Ishikawa (cell line): ENCODE measurements at regions not wholly inside any gene's neighbourhood (a gene's known extent, or its start where the extent isn't known, plus 50 kb on each side); places are given as distances from the start of the nearest gene placed in this dataset.

ENCODE experiments used
- EP300 ChIP-seq: IDR thresholded peaks from 2 replicates; pipeline ENCODE4 v1.6.1; 2012; ENCODE audit warnings: borderline replicate concordance
- FOXM1 ChIP-seq: IDR thresholded peaks from 2 replicates; pipeline ENCODE4 v1.6.1; 2012; ENCODE audit warnings: low read depth, borderline replicate concordance
- MAX ChIP-seq: IDR thresholded peaks from 2 replicates; pipeline ENCODE4 v1.6.1; 2012
- TAF1 ChIP-seq: IDR thresholded peaks from 2 replicates; pipeline ENCODE4 v1.6.1; 2012; ENCODE audit warnings: low read depth, mild to moderate bottlenecking
- YY1 ChIP-seq: IDR thresholded peaks from 2 replicates; pipeline ENCODE4 v1.6.1; 2012; ENCODE audit warnings: low read depth

- no peak for TF ChIP-seq TAF1
- no peak for TF ChIP-seq MAX
- TF ChIP-seq YY1, result no peak
- TF ChIP-seq EP300, result no peak
- TF ChIP-seq FOXM1, result no peak
Measured at GRCh38 chr15:98425173-98425572, 223.2 kb upstream of the IGF1R start.
